ENCODE measurements at regions not wholly inside any gene's neighbourhood (a gene's known extent, or its start where the extent isn't known, plus 50 kb on each side); places are given as distances from the start of the nearest gene placed in this dataset.
A peak's percentile ranks its signal among the peaks of the same experiment; 100 is the strongest.
"Not testable (repeated sequence)": the region's sequence is repeated elsewhere in the genome, so short reads cannot be mapped to it uniquely, and the experiment has no call there.

GRCh38 chr12:131408036-131408365 lies 302.9 kb upstream of the SFSWAP start:
- H3K27ac ChIP-seq = no peak overlapping the region

GRCh38 chr12:131408484-131408883 lies 302.4 kb upstream of the SFSWAP start:
- 70 to 85% methylated on average over 5 of the region's 5 CpGs for WGBS, 2 donors
- peak; percentile 24 for DNase-seq
- no peaks in the 10 kb centered on the region for H3K36me3 ChIP-seq
- TF ChIP-seq EP300 (IDR thresholded peaks at IDR 0.05) (no peak), POLR2AphosphoS5 (IDR thresholded peaks at IDR 0.05) (no peak), CTCF (IDR thresholded peaks at IDR 0.05) (no peak), POLR2A (IDR thresholded peaks at IDR 0.05) (no peak)
- peaks cover 0 to 15% (median 0%) of the 10 kb centered on the region in 3 donors for H3K27me3 ChIP-seq
- H3K4me1 ChIP-seq = no peaks in the 10 kb centered on the region
- intact Hi-C loops (cut with DNase I) = no loop called here
- no peak overlapping the region for H3K27ac ChIP-seq
- no peak overlapping the region for H3K4me3 ChIP-seq
- H3K9me3 ChIP-seq = no peaks in the 10 kb centered on the region

More at GRCh38 chr12:131408036-131408365, 302.9 kb upstream of the SFSWAP start:
- 80 to 84% methylated on average over 6 of the region's 6 CpGs for WGBS, 2 donors
- Histone ChIP-seq H3K9me3 (no peaks in the 10 kb centered on the region), H3K4me3 (no peak overlapping the region), H3K27me3 (peaks cover 0 to 10% (median 0%) of the 10 kb centered on the region in 3 donors), H3K4me1 (no peaks in the 10 kb centered on the region), H3K36me3 (no peaks in the 10 kb centered on the region)
- DNase-seq = peak; percentile 58
- no peak for TF ChIP-seq POLR2AphosphoS5 (IDR thresholded peaks at IDR 0.05)
- intact Hi-C loops (cut with DNase I) = no loop called here

- H3K9me3 ChIP-seq = no peaks in the 10 kb centered on the region
- DNase-seq = peak; percentile 35
- no peak overlapping the region for H3K4me3 ChIP-seq
- 36 to 38% methylated on average over 1 of the region's 1 CpG for WGBS, 2 donors
- intact Hi-C loops (cut with DNase I) = no loop called here
- no peaks in the 10 kb centered on the region for H3K4me1 ChIP-seq
- peaks cover 0 to 15% (median 0%) of the 10 kb centered on the region in 3 donors for H3K27me3 ChIP-seq
- H3K27ac ChIP-seq = no peak overlapping the region
- TF ChIP-seq CTCF (IDR thresholded peaks at IDR 0.05) (no peak), EP300 (IDR thresholded peaks at IDR 0.05) (no peak), POLR2AphosphoS5 (IDR thresholded peaks at IDR 0.05) (no peak), POLR2A (IDR thresholded peaks at IDR 0.05) (no peak)
- H3K36me3 ChIP-seq = no peaks in the 10 kb centered on the region
These were observed 301.7 kb upstream of the SFSWAP start for GRCh38 chr12:131409211-131409610.

- H3K27me3 ChIP-seq = peaks cover 0 to 15% (median 0%) of the 10 kb centered on the region in 3 donors
- intact Hi-C loops (cut with DNase I); H3K27ac ChIP-seq; H3K36me3 ChIP-seq; DNase-seq; H3K4me1 ChIP-seq; H3K4me3 ChIP-seq; H3K9me3 ChIP-seq: not testable (repeated sequence)
- 75 to 81% methylated on average over 7 of the region's 7 CpGs for WGBS, 2 donors
These were observed 299.1 kb upstream of the SFSWAP start for GRCh38 chr12:131411827-131412226.

GRCh38 chr12:131413006-131413405 lies 297.9 kb upstream of the SFSWAP start:
- Histone ChIP-seq H3K36me3 (no peaks in the 10 kb centered on the region), H3K4me3 (no peak overlapping the region), H3K27ac (no peak overlapping the region), H3K9me3 (no peaks in the 10 kb centered on the region), H3K27me3 (peaks cover 0 to 10% (median 0%) of the 10 kb centered on the region in 3 donors), H3K4me1 (no peaks in the 10 kb centered on the region)
- whole genome bisulfite sequencing, 2 donors = 69 to 86% methylated on average over 8 of the region's 8 CpGs
- DNase-seq = no peak
- intact Hi-C loops (cut with DNase I) = no loop called here
- TF ChIP-seq POLR2AphosphoS5 (IDR thresholded peaks at IDR 0.05) (no peak), POLR2A (IDR thresholded peaks at IDR 0.05) (no peak), EP300 (IDR thresholded peaks at IDR 0.05) (no peak), CTCF (IDR thresholded peaks at IDR 0.05) (no peak)

GRCh38 chr12:131413471-131413870 lies 297.4 kb upstream of the SFSWAP start:
- Histone ChIP-seq H3K36me3 (no peaks in the 10 kb centered on the region), H3K27ac (no peak overlapping the region), H3K4me3 (no peak overlapping the region), H3K9me3 (no peaks in the 10 kb centered on the region), H3K4me1 (no peaks in the 10 kb centered on the region), H3K27me3 (peaks cover 0 to 10% (median 0%) of the 10 kb centered on the region in 3 donors)
- no peak for TF ChIP-seq POLR2AphosphoS5 (IDR thresholded peaks at IDR 0.05)
- TF ChIP-seq POLR2A (IDR thresholded peaks at IDR 0.05) = no peak
- no peak for TF ChIP-seq EP300 (IDR thresholded peaks at IDR 0.05)
- no peak for TF ChIP-seq CTCF (IDR thresholded peaks at IDR 0.05)
- DNase-seq = no peak
- WGBS, 2 donors = 73 to 84% methylated on average over 12 of the region's 12 CpGs
- intact Hi-C loops (cut with DNase I) = no loop called here

- H3K36me3 ChIP-seq; H3K4me1 ChIP-seq; H3K27me3 ChIP-seq; intact Hi-C loops (cut with DNase I); H3K4me3 ChIP-seq; H3K27ac ChIP-seq; H3K9me3 ChIP-seq; DNase-seq: not testable (repeated sequence)
- WGBS, 2 donors = 52 to 59% methylated on average over 12 of the region's 20 CpGs
These were observed 296.6 kb upstream of the SFSWAP start for GRCh38 chr12:131414155-131414922.
